Stomach (tissue), 4 donors: ENCODE measurements at regions not wholly inside any gene's neighbourhood (a gene's known extent, or its start where the extent isn't known, plus 50 kb on each side); places are given as distances from the start of the nearest gene placed in this dataset.

Experiments
- EP300 ChIP-seq: sonication (generic); formaldehyde crosslinking; IDR thresholded peaks from one replicate; pipeline ENCODE4 v1.6.1; 2017; ENCODE audit warnings: antibody characterized with exemption
- POLR2A ChIP-seq, 4 donors: fragments of 450-650 bp; IDR thresholded peaks; one replicate each; pipeline ENCODE4 v1.6.1; 2016; ENCODE audit warnings: antibody characterized with exemption in 4 of 4, control low read depth in 2 of 4, mild to moderate bottlenecking in 1 of 4, moderate library complexity in 1 of 4
- TF ChIP-seq, protein P1 (sequence below), 7 experiments: fragments of 450-650 bp in 4 of 7; fragments of 200-600 bp in 3 of 7; sonication (generic) in 3 of 7; IDR thresholded peaks; one replicate each; pipeline ENCODE4 v1.5.1; 2016 to 2019; ENCODE audit warnings: antibody characterized with exemption in 7 of 7, control low read depth in 2 of 7, mild to moderate bottlenecking in 1 of 7

- TF ChIP-seq EP300 (no peak), POLR2A (IDR thresholded peaks at IDR 0.05) (no peak)
- TF ChIP-seq, protein P1, sequence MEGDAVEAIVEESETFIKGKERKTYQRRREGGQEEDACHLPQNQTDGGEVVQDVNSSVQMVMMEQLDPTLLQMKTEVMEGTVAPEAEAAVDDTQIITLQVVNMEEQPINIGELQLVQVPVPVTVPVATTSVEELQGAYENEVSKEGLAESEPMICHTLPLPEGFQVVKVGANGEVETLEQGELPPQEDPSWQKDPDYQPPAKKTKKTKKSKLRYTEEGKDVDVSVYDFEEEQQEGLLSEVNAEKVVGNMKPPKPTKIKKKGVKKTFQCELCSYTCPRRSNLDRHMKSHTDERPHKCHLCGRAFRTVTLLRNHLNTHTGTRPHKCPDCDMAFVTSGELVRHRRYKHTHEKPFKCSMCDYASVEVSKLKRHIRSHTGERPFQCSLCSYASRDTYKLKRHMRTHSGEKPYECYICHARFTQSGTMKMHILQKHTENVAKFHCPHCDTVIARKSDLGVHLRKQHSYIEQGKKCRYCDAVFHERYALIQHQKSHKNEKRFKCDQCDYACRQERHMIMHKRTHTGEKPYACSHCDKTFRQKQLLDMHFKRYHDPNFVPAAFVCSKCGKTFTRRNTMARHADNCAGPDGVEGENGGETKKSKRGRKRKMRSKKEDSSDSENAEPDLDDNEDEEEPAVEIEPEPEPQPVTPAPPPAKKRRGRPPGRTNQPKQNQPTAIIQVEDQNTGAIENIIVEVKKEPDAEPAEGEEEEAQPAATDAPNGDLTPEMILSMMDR (IDR thresholded peaks at IDR 0.05): no peak
Observed at GRCh38 chr2:215808996-215809395, 204.4 kb downstream of the MREG start.
